Vagina (tissue), 2 donors: ENCODE measurements at regions not wholly inside any gene's neighbourhood (a gene's known extent, or its start where the extent isn't known, plus 50 kb on each side); places are given as distances from the start of the nearest gene placed in this dataset.

Experiments
- CTCF ChIP-seq, 3 experiments: fragments of 450-650 bp in 2 of 3; fragments of 200-600 bp in 1 of 3; sonication (generic) in 1 of 3; IDR thresholded peaks; one replicate each; pipeline ENCODE4 v1.5.1; 2017 to 2019; ENCODE audit warnings: antibody characterized with exemption in 3 of 3, mild to moderate bottlenecking in 2 of 3, moderate library complexity in 2 of 3
- POLR2AphosphoS5 ChIP-seq, 2 donors: sonication (generic); formaldehyde crosslinking; IDR thresholded peaks; one replicate each; pipeline ENCODE4 v1.9.0; 2017; ENCODE audit warnings: antibody characterized with exemption in 2 of 2, mild to moderate bottlenecking in 2 of 2, low read depth in 1 of 2; ENCODE audit not compliant: insufficient read depth in 1 of 2

DNA sequence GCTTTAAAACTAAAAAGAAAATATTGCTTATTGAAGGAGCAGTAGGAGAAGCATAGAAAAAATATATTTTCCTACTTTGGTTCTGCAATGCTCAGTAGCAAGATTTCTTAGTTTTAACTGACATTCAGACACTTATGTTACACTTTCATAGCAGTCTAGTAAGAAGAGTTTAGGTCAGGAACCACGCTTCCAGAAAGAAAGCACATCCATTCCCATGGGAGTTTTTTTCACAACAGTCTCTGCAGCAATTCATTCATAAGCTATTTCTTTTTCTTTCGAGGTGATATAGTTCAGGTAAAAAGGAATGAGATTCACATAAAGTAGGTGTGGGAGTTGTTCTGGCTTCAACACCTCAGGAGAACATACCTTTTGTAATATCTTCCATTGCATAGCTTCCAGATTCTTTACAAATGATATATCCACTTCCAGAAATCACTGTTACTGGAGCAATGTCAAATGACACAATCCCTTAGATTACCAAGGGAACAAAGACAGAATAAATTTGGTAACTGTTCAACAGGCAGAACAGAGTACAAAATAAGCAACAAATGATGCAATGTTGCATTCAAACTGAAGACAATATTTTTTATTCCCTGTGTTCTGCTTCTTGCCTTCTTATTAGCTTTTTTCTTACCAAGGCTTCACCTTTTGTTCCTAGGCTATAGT, 95.2 kb upstream of the GULP1 start:
- TF ChIP-seq POLR2AphosphoS5 (IDR thresholded peaks at IDR 0.05; ENCODE audit: insufficient read depth in 1 of 2, low read depth in 1 of 2) (no peak), CTCF (IDR thresholded peaks at IDR 0.05) (no peak)
